Effector memory CD4-positive, alpha-beta T cell (primary cell): ENCODE measurements at regions not wholly inside any gene's neighbourhood (a gene's known extent, or its start where the extent isn't known, plus 50 kb on each side); places are given as distances from the start of the nearest gene placed in this dataset.

ENCODE experiments used
- DNase-seq, 3 donors: peaks; one replicate each; pipeline ENCODE4 v3.0.0-alpha.2; 2020
- H3K27ac ChIP-seq: 2 replicates; pipeline ENCODE4 v1.7.0; 2013; ENCODE audit warnings: mild to moderate bottlenecking, low read length, moderate library complexity; ENCODE audit not compliant: insufficient read depth, poor library complexity, severe bottlenecking
- H3K27me3 ChIP-seq: replicated peaks from 2 replicates; pipeline ENCODE4 v1.7.0; 2013; ENCODE audit warnings: mild to moderate bottlenecking, low read length; ENCODE audit not compliant: insufficient read depth, control insufficient read depth, poor library complexity, severe bottlenecking
- H3K36me3 ChIP-seq: 2 replicates; pipeline ENCODE4 v1.7.0; 2013; ENCODE audit warnings: mild to moderate bottlenecking, low read length, moderate library complexity; ENCODE audit not compliant: control insufficient read depth, insufficient read depth
- H3K4me1 ChIP-seq: 2 replicates; pipeline ENCODE4 v1.7.0; 2013; ENCODE audit warnings: low read length, mild to moderate bottlenecking; ENCODE audit not compliant: control insufficient read depth, insufficient read depth, poor library complexity, severe bottlenecking
- H3K4me3 ChIP-seq: 2 replicates; pipeline ENCODE4 v1.7.0; 2013; ENCODE audit warnings: low read length, low read depth, mild to moderate bottlenecking; ENCODE audit not compliant: insufficient read depth, poor library complexity, severe bottlenecking
- H3K9me3 ChIP-seq: 2 replicates; pipeline ENCODE4 v1.7.0; 2013; ENCODE audit warnings: mild to moderate bottlenecking, low read length, moderate library complexity; ENCODE audit not compliant: control insufficient read depth

DNA sequence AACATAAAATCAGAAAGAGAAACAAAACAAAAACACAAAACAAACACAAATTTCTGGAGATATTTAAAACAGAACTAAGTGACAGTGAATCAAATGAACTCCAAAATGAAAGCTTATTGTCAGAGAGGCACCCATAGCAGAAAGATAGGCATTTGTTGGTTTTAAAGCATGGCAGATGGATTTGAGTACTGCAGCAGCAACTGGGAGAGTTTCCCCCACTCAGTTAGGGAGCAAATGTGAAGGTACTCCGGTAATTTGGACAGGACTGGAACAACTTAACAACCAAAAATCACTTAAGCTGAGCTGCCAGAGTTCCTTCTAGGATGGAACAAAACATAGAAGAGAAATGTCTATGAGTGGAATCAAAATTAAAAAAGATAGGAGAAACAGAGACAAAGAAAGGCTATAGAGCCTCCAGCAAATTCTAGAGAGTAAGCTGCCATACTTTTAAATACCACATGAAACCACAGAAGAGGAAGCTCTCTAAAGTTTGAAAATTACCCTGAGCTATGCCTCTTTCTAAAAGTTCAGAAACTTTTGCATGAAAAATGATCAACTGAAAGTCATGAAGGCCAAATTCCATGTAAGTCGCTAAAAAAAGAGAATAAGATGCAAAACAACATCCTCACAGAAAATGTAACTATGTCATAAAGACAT, 1248.3 kb upstream of the USP15 start:
- no peaks in the 10 kb centered on the region for H3K4me1 ChIP-seq
- H3K36me3 ChIP-seq, result no peaks in the 10 kb centered on the region
- no peak overlapping the region for H3K4me3 ChIP-seq
- H3K27me3 ChIP-seq, result no peaks in the 10 kb centered on the region
- no peak for DNase-seq
- no peaks in the 10 kb centered on the region for H3K9me3 ChIP-seq
- no peak overlapping the region for H3K27ac ChIP-seq

DNA sequence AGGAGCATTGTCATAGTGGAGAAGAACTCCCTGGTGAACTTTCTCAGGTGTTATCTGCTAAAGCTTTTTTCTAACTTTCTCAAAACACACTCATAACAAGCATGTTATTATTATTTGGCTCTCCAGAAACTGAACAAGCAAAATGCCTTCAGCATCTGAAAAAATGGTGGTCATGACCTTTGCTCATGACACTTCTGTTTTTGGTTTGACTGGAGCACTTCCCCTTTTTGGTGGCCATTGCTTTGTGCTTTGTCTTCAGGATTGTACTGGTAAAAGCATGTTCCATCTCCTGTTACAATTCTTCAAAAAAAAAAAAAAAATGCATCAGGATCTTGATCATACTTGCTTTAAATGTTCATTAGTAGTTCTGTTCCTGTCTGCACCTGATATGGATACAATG, 1241.6 kb upstream of the USP15 start:
- H3K4me3 ChIP-seq, result no peak overlapping the region

DNA sequence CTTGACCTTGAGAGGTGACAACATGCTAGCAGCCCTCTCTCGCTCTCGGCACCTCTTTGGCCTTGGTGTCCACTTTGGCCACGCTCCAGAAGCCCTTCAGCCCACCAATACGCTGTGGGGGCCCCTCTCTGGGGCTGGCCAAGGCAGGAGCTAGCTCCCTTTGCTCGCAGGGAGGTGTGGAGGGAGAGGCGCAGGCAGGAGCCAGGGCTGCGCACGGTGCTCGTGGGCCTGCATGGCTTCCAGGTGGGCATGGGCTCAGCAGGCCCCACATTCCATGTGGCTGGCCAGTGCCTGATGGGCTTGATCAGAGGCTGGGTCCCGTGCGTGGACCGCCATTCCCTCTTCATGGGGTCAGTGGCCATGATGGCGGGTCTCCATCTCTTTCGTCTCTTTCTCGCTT, 1237.0 kb upstream of the USP15 start:
- H3K27me3 ChIP-seq, result no peaks in the 10 kb centered on the region
- no peak for DNase-seq
- no peak overlapping the region for H3K4me3 ChIP-seq
- H3K9me3 ChIP-seq, result no peaks in the 10 kb centered on the region
- H3K27ac ChIP-seq, result no peak overlapping the region
- no peaks in the 10 kb centered on the region for H3K4me1 ChIP-seq
- H3K36me3 ChIP-seq, result no peaks in the 10 kb centered on the region

More for the DNA sequence above, 1241.6 kb upstream of the USP15 start:
- DNase-seq, result no peak
- no peaks in the 10 kb centered on the region for H3K36me3 ChIP-seq
- H3K27ac ChIP-seq, result no peak overlapping the region
- H3K4me1 ChIP-seq, result no peaks in the 10 kb centered on the region
- H3K27me3 ChIP-seq, result no peaks in the 10 kb centered on the region
- H3K9me3 ChIP-seq, result no peaks in the 10 kb centered on the region

DNA sequence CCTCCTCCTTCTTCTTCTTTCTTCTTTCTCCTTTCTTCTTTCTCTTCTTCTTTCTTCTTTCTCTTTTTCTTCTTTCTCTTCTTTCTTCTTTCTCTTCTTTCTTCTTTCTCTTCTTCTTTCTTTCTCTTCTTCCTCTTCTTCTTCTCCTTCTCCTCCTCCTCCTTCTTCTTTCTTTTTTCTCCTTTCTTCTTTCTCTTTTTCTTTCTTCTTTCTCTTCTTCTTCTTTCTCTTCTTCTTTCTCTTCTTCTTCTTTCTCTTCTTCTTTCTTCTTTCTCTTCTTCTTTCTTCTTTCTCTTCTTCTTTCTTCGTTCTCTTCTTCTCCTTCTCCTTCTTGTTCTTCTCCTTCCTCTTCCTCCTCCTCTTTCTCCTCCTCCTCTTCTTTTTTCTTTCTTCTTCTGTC, 1230.7 kb upstream of the USP15 start:
- Histone ChIP-seq H3K27me3 (no peaks in the 10 kb centered on the region), H3K36me3 (no peaks in the 10 kb centered on the region), H3K4me1 (no peaks in the 10 kb centered on the region), H3K27ac (no peak overlapping the region), H3K9me3 (no peaks in the 10 kb centered on the region), H3K4me3 (no peak overlapping the region)
- no peak for DNase-seq

DNA sequence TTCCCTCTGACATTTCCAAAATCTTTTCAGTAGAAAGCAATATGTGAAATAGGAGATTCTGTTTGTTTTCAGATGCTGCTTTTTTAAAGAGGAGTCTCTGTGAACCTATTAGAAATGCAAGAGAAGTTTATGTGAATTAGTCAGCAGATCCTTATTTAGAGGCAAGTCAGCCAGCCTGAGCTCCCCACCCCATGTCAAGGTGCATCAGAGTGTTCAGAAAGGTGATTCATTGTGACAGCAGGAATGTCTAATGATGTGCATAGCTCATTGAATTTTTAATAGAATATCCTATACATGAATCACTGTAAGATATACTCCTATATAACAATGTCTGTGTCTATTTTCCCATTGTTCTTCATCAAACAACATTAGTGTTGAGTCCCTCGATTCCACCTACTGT, 1222.4 kb upstream of the USP15 start:
- Histone ChIP-seq H3K4me3 (no peak overlapping the region), H3K36me3 (no peaks in the 10 kb centered on the region), H3K27me3 (no peaks in the 10 kb centered on the region), H3K4me1 (no peaks in the 10 kb centered on the region), H3K9me3 (no peaks in the 10 kb centered on the region), H3K27ac (no peak overlapping the region)
- DNase-seq, result no peak

DNA sequence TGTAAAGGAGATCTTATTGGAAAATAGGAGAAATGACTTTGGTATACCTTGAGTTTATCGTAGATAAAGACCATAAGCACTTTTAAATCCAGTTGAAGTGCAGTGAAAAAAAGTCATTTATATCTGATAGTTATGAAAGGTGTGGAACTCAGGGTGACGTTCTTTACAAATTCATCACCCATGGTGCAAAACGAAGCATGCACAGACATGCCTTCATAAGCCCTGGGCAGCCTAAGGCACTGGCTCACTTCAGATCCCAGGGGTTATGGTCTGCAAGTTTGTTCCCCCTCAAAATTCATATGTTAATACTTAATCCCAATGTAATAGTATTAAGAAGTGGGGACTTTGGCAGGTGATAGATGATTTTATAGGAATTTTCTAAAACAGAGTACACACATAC, 1216.4 kb upstream of the USP15 start:
- no peaks in the 10 kb centered on the region for H3K27me3 ChIP-seq
- no peak overlapping the region for H3K4me3 ChIP-seq
- DNase-seq, result no peak
- no peaks in the 10 kb centered on the region for H3K4me1 ChIP-seq
- H3K36me3 ChIP-seq, result no peaks in the 10 kb centered on the region
- no peak overlapping the region for H3K27ac ChIP-seq
- no peaks in the 10 kb centered on the region for H3K9me3 ChIP-seq

DNA sequence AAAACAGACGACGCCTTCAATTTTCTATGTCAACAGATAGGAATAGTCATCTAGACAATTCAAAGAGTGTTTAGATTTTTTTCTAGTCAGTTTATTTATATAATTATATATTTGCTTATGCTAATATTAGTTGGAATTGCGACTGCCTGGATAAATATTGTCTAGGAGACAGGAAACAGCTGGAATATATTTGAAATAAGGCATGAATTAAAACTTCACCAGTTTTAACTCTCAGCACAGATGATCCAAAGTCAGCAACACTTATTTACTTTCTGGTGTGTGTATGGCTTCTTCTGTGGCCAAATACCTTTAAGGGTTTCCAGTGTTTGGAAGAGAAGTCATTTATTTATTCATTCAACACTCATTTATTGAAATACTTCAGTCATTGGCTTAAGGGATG, 1215.4 kb upstream of the USP15 start:
- H3K4me3 ChIP-seq, result no peak overlapping the region
- no peaks in the 10 kb centered on the region for H3K36me3 ChIP-seq
- H3K9me3 ChIP-seq, result no peaks in the 10 kb centered on the region
- no peaks in the 10 kb centered on the region for H3K4me1 ChIP-seq
- H3K27ac ChIP-seq, result no peak overlapping the region
- no peaks in the 10 kb centered on the region for H3K27me3 ChIP-seq
- DNase-seq, result no peak

DNA sequence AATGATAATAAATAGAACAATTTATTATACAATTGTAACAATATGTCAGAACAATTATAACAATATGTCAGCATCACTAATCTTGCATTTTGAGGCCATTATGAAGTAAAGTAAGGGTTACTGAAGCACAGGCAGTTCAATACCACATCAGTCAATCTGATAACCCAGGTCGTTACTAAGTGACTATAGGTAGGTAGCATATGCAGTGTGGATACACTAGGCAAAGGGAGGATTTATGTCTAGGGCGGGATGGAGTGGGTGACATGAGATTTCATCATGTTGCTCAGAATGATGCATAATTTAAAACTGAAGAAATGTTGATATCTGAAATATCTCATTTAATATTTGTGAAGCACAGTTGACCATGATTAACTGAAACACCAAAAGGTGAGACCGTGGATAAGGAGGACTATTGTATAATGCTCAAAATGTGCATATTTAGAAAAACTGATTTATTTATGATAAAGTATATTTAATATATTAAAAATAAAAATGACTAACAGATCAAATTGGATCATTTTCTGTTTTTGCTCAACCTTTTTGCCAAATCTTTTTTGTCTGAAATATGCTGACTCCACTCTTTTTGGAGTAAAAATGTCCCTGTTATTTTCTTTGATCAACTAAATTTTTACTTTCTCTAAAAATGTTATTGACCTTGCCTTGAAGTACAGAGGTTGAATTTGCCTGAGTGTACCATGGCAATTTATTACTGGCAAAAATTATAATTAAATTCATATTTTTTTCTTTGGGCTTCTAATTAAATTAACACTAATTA, 1189.4 kb upstream of the USP15 start:
- Histone ChIP-seq H3K27me3 (no peaks in the 10 kb centered on the region), H3K4me1 (no peaks in the 10 kb centered on the region), H3K27ac (no peak overlapping the region), H3K9me3 (no peaks in the 10 kb centered on the region), H3K36me3 (no peaks in the 10 kb centered on the region), H3K4me3 (no peak overlapping the region)
- DNase-seq, result no peak

DNA sequence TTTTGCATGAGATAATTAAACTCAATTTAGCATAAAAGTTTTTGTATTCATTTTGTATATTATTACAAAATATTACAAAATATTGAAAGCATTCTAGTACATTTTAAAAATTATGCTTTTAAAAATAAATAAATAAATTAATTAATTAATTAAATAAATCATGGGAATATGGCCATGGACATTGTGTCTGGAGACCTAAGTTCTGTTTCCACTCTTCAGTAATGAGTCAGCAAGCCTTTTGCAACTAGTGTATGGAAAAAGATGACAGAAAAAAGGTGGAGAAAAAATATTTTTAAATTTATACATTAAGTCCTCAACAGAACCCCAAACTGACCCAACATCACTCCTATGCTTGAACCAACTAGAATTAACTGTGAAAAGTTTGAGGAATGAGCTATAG, 1187.5 kb upstream of the USP15 start:
- Histone ChIP-seq H3K27me3 (no peaks in the 10 kb centered on the region), H3K4me1 (no peaks in the 10 kb centered on the region), H3K27ac (no peak overlapping the region), H3K36me3 (no peaks in the 10 kb centered on the region), H3K9me3 (no peaks in the 10 kb centered on the region), H3K4me3 (no peak overlapping the region)
- DNase-seq, result no peak

DNA sequence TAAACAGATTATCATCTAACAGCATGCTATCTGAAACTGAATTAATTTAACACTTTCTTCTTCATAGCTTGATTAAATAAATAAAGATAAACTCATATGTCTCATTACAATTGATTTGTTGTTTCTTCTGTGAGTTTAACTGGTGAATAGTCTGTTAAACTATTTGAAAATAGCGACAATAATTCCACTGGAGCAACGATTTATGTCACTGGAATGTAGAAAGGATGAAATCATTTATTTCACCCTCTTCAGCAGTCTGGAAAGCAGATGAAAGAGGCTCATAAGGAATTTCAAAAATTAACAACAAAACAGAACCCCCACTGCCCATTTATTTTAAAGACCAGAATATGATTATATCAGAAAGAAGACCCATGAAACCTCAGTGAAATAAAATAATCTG, 1165.1 kb upstream of the USP15 start:
- Histone ChIP-seq H3K27me3 (no peaks in the 10 kb centered on the region), H3K4me3 (no peak overlapping the region), H3K36me3 (no peaks in the 10 kb centered on the region), H3K9me3 (no peaks in the 10 kb centered on the region), H3K27ac (no peak overlapping the region), H3K4me1 (no peaks in the 10 kb centered on the region)
- no peak for DNase-seq
